Putamen (tissue), 1 donor: ENCODE measurements at regions not wholly inside any gene's neighbourhood (a gene's known extent, or its start where the extent isn't known, plus 50 kb on each side); places are given as distances from the start of the nearest gene placed in this dataset.
"Not testable (repeated sequence)": the region's sequence is repeated elsewhere in the genome, so short reads cannot be mapped to it uniquely, and the experiment has no call there.

Experiments
- DNase-seq: peaks from one replicate; pipeline ENCODE4 v3.0.0-alpha.2; 2016; ENCODE audit warnings: low spot score

- no peak for DNase-seq
Observed at GRCh38 chr4:31189938-31190337, 469.8 kb downstream of the PCDH7 start.

- DNase-seq, result no peak
Observed at GRCh38 chr4:31190671-31191070, 470.5 kb downstream of the PCDH7 start.

GRCh38 chr4:31192341-31192740 is 472.2 kb downstream of the PCDH7 start:
- no peak for DNase-seq

GRCh38 chr4:31193521-31193920 is 473.4 kb downstream of the PCDH7 start:
- DNase-seq, result no peak

GRCh38 chr4:31194823-31195222 is 474.7 kb downstream of the PCDH7 start:
- DNase-seq, result no peak

GRCh38 chr4:31199644-31200043 is 479.5 kb downstream of the PCDH7 start:
- no peak for DNase-seq

- not testable (repeated sequence) for DNase-seq
Observed at GRCh38 chr4:31202054-31202453, 481.9 kb downstream of the PCDH7 start.

- DNase-seq, result no peak
Observed at GRCh38 chr4:31204874-31205273, 484.7 kb downstream of the PCDH7 start.

GRCh38 chr4:31220921-31221320 is 500.8 kb downstream of the PCDH7 start:
- DNase-seq, result no peak

GRCh38 chr4:31228068-31228467 is 507.9 kb downstream of the PCDH7 start:
- no peak for DNase-seq

- DNase-seq, result no peak
Observed at GRCh38 chr4:31230594-31230993, 510.4 kb downstream of the PCDH7 start.

GRCh38 chr4:31234494-31234893 is 514.3 kb downstream of the PCDH7 start:
- no peak for DNase-seq

- DNase-seq, result no peak
Observed at GRCh38 chr4:31234901-31235300, 514.7 kb downstream of the PCDH7 start.

- peak; percentile 6 for DNase-seq
Observed at GRCh38 chr4:31236020-31236638, 516.0 kb downstream of the PCDH7 start.

- DNase-seq, result no peak
Observed at GRCh38 chr4:31236639-31237173, 516.5 kb downstream of the PCDH7 start.

- DNase-seq, result no peak
Observed at GRCh38 chr4:31237233-31237632, 517.1 kb downstream of the PCDH7 start.

GRCh38 chr4:31239886-31240285 is 519.7 kb downstream of the PCDH7 start:
- no peak for DNase-seq

- DNase-seq, result no peak
Observed at GRCh38 chr4:31241504-31242106, 521.4 kb downstream of the PCDH7 start.

- no peak for DNase-seq
Observed at GRCh38 chr4:31246856-31247255, 526.7 kb downstream of the PCDH7 start.

- DNase-seq, result no peak
Observed at GRCh38 chr4:31259119-31259518, 539.0 kb downstream of the PCDH7 start.

GRCh38 chr4:31261632-31262031 is 541.5 kb downstream of the PCDH7 start:
- DNase-seq, result no peak

- DNase-seq, result not testable (repeated sequence)
Observed at GRCh38 chr4:31266094-31266493, 545.9 kb downstream of the PCDH7 start.

- DNase-seq, result no peak
Observed at GRCh38 chr4:31272331-31273061, 552.3 kb downstream of the PCDH7 start.
